Keratinocyte (primary cell): ENCODE measurements at regions not wholly inside any gene's neighbourhood (a gene's known extent, or its start where the extent isn't known, plus 50 kb on each side); places are given as distances from the start of the nearest gene placed in this dataset.

Source experiments
- DNase-seq: peaks from one replicate; pipeline ENCODE4 v3.0.0-alpha.2; 2011; ENCODE audit warnings: low read depth, missing footprints, low spot score
- FAIRE-seq: peaks from 2 replicates; lab custom pipeline; 2011; peaks lifted over from hg19 to GRCh38; lab: Jason Lieb, UNC
- H2AFZ ChIP-seq: 2 replicates; pipeline ENCODE4 v1.6.0; 2012; ENCODE audit warnings: low read length, control low read depth, inconsistent platforms; ENCODE audit not compliant: control insufficient read depth
- H3K27ac ChIP-seq: 2 replicates; pipeline ENCODE4 v1.5.1; 2011; ENCODE audit warnings: low read length; ENCODE audit not compliant: control insufficient read depth, insufficient read depth
- H3K27me3 ChIP-seq: 3 replicates; pipeline ENCODE4 v1.6.0; 2011; ENCODE audit warnings: low read length; ENCODE audit not compliant: control insufficient read depth, insufficient read depth; ENCODE audit errors: extremely low read depth
- H3K36me3 ChIP-seq, 2 experiments: 2 replicates in 1 of 2; 3 replicates in 1 of 2; pipeline ENCODE4 v1.5.1; 2011; ENCODE audit warnings: low read length in 2 of 2, mild to moderate bottlenecking in 1 of 2; ENCODE audit not compliant: control insufficient read depth in 2 of 2, insufficient read depth in 2 of 2; ENCODE audit errors: extremely low read depth in 1 of 2
- H3K4me1 ChIP-seq: 3 replicates; pipeline ENCODE4 v1.5.1; 2011; ENCODE audit warnings: low read length; ENCODE audit not compliant: control insufficient read depth, insufficient read depth; ENCODE audit errors: extremely low read depth
- H3K4me2 ChIP-seq: 3 replicates; pipeline ENCODE4 v1.6.0; 2011; ENCODE audit warnings: low read depth, low read length; ENCODE audit not compliant: control insufficient read depth, insufficient read depth; ENCODE audit errors: extremely low read depth
- H3K4me3 ChIP-seq, 3 experiments: fragments of 200-600 bp in 1 of 3; sonication (generic) in 1 of 3; 2 replicates in 2 of 3; 3 replicates in 1 of 3; pipeline ENCODE4 v1.5.1; 2011 to 2016; ENCODE audit warnings: low read length in 3 of 3, mild to moderate bottlenecking in 3 of 3, control low read depth in 2 of 3, inconsistent platforms in 1 of 3, low read depth in 1 of 3, mixed read lengths in 1 of 3, mixed run types in 1 of 3, moderate library complexity in 1 of 3; ENCODE audit not compliant: control insufficient read depth in 2 of 3, insufficient read depth in 2 of 3; ENCODE audit errors: extremely low read depth in 1 of 3
- H3K79me2 ChIP-seq: 2 replicates; pipeline ENCODE4 v1.6.0; 2012; ENCODE audit warnings: low read length; ENCODE audit not compliant: control insufficient read depth, insufficient read depth
- H3K9ac ChIP-seq: 3 replicates; pipeline ENCODE4 v1.6.0; 2011; ENCODE audit warnings: low read length; ENCODE audit not compliant: control insufficient read depth, insufficient read depth; ENCODE audit errors: extremely low read depth
- H3K9me1 ChIP-seq: 3 replicates; pipeline ENCODE4 v1.6.0; 2011; ENCODE audit warnings: low read length; ENCODE audit not compliant: control insufficient read depth, insufficient read depth; ENCODE audit errors: extremely low read depth
- H3K9me3 ChIP-seq: 2 replicates; pipeline ENCODE4 v1.5.1; 2012; ENCODE audit warnings: low read depth, low read length; ENCODE audit not compliant: control insufficient read depth
- H4K20me1 ChIP-seq: 3 replicates; pipeline ENCODE4 v1.6.0; 2011; ENCODE audit warnings: low read length; ENCODE audit not compliant: control insufficient read depth, insufficient read depth; ENCODE audit errors: extremely low read depth
- CTCF ChIP-seq, 3 experiments: IDR thresholded peaks in 1 of 3; conservative IDR thresholded peaks in 1 of 3; optimal IDR thresholded peaks in 1 of 3; 2 replicates in 2 of 3; 3 replicates in 1 of 3; pipeline versions ENCODE3 to v1.5.1; 2011; ENCODE audit warnings: low read length in 3 of 3, mild to moderate bottlenecking in 3 of 3, moderate library complexity in 2 of 3, control low read depth in 1 of 3, inconsistent platforms in 1 of 3; ENCODE audit not compliant: insufficient read depth in 2 of 3; ENCODE audit errors: extremely low read depth in 1 of 3
- EZH2 ChIP-seq: IDR thresholded peaks from one replicate; pipeline ENCODE4 v1.6.1; 2012; ENCODE audit warnings: inconsistent platforms, mild to moderate bottlenecking, low read length, moderate library complexity
- dilution Hi-C: fragments of 300-500 bp; cut with MboI; formaldehyde crosslinking; loops from one replicate; pipeline ENCODE4 v1.7.0; 2020; ENCODE audit warnings: low sequenced_read_pairs; ENCODE audit not compliant: extremely low pct_ligation_motif_present

DNA sequence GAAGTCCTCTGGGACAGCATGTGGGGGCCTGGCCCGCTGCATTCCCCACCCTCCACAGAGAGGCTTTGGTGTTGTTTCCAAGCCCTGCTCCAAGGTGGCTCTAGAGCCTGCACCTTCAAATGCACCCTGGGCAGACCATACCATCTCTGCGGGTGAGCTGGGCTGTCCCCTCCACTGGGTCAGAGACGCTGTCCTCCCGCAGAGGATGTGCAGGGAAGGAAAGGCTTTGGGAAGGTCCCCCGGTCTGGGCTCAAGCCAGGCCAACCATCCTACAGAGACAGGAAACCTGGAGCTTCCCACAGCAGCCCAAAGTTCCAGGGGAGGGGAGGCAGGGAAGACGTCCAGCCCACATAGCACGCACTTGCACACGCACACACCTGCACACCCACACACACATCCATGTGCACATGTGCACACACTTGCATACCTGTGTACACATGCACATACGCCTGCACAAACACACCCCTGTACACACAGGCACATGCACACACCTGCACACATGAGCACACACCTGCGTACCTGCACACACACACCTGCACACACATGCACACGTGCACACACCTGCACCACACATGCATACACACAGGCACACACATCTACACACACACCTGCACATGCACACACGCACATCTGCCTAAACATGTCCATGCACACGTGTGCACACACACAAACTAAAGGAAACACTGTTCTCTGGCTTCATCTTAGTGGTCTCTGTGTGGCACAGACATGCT, 155.4 kb downstream of the ERMARD start:
- Histone ChIP-seq H3K27me3 (no peaks in the 10 kb centered on the region), H4K20me1 (no peaks in the 10 kb centered on the region)
- no peak for FAIRE-seq

GRCh38 chr6:169906004-169906687, 154.7 kb downstream of the ERMARD start:
- no peak overlapping the region for H3K9ac ChIP-seq
- H3K27ac ChIP-seq: no peak overlapping the region
- H3K36me3 ChIP-seq: no peaks in the 10 kb centered on the region
- no peaks in the 10 kb centered on the region for H3K4me1 ChIP-seq
- peaks cover 2% of the 10 kb centered on the region for H3K9me3 ChIP-seq
- DNase-seq: no peak
- FAIRE-seq: no peak
- H3K27me3 ChIP-seq: no peaks in the 10 kb centered on the region
- no peaks in the 10 kb centered on the region for H4K20me1 ChIP-seq
- dilution Hi-C loops: no loop called here
- H3K9me1 ChIP-seq: no peaks in the 10 kb centered on the region
- H3K79me2 ChIP-seq: no peaks in the 10 kb centered on the region
- no peak for TF ChIP-seq CTCF (optimal IDR thresholded peaks at IDR 0.05 in 1 of 3, IDR thresholded peaks at IDR 0.05 in 1 of 3, conservative IDR thresholded peaks at IDR 0.05 in 1 of 3; ENCODE audit: extremely low read depth in 1 of 3, insufficient read depth in 2 of 3, low read length in 3 of 3)
- TF ChIP-seq EZH2: no peak
- H3K4me3 ChIP-seq: no peak overlapping the region
- H2AFZ ChIP-seq: no peak overlapping the region
- H3K4me2 ChIP-seq: no peak overlapping the region

More for the DNA sequence above, 155.4 kb downstream of the ERMARD start:
- Histone ChIP-seq H3K79me2 (no peaks in the 10 kb centered on the region), H3K4me1 (no peaks in the 10 kb centered on the region), H3K9me3 (no peaks in the 10 kb centered on the region), H2AFZ (no peak overlapping the region), H3K4me2 (no peak overlapping the region), H3K9ac (no peak overlapping the region), H3K27ac (no peak overlapping the region), H3K4me3 (no peak overlapping the region), H3K36me3 (no peaks in the 10 kb centered on the region), H3K9me1 (no peaks in the 10 kb centered on the region)
- no peak for DNase-seq
- TF ChIP-seq CTCF (optimal IDR thresholded peaks at IDR 0.05 in 1 of 3, IDR thresholded peaks at IDR 0.05 in 1 of 3, conservative IDR thresholded peaks at IDR 0.05 in 1 of 3; ENCODE audit: extremely low read depth in 1 of 3, insufficient read depth in 2 of 3, low read length in 3 of 3): no peak
- TF ChIP-seq EZH2: no peak
- dilution Hi-C loops: no loop called here
